Sigmoid colon (tissue), 4 donors: ENCODE measurements at regions not wholly inside any gene's neighbourhood (a gene's known extent, or its start where the extent isn't known, plus 50 kb on each side); places are given as distances from the start of the nearest gene placed in this dataset.

Experiments used
- CTCF ChIP-seq, 4 experiments: fragments of 450-650 bp in 3 of 4; fragments of 200-600 bp in 1 of 4; IDR thresholded peaks; one replicate each; pipeline ENCODE4 v1.5.1; 2016 to 2019; ENCODE audit warnings: antibody characterized with exemption in 4 of 4, mild to moderate bottlenecking in 3 of 4, moderate library complexity in 2 of 4
- EP300 ChIP-seq, 4 donors: sonication (generic); formaldehyde crosslinking; IDR thresholded peaks; one replicate each; pipeline ENCODE4 v1.6.1; 2017; ENCODE audit warnings: antibody characterized with exemption in 4 of 4
- POLR2A ChIP-seq, 2 donors: fragments of 450-650 bp; IDR thresholded peaks; one replicate each; pipeline ENCODE4 v1.6.1; 2016; ENCODE audit warnings: antibody characterized with exemption in 2 of 2, mild to moderate bottlenecking in 2 of 2, moderate library complexity in 2 of 2
- POLR2AphosphoS5 ChIP-seq, 4 donors: sonication (generic); formaldehyde crosslinking; IDR thresholded peaks; one replicate each; pipeline ENCODE4 v1.6.1; 2017; ENCODE audit warnings: antibody characterized with exemption in 4 of 4

- TF ChIP-seq CTCF (IDR thresholded peaks at IDR 0.05) (no peak), POLR2A (IDR thresholded peaks at IDR 0.05) (no peak), POLR2AphosphoS5 (IDR thresholded peaks at IDR 0.05) (no peak), EP300 (IDR thresholded peaks at IDR 0.05) (no peak)
Measured at GRCh38 chr6:80543598-80544222, 437.2 kb downstream of the BCKDHB start.
